ENCODE measurements at regions not wholly inside any gene's neighbourhood (a gene's known extent, or its start where the extent isn't known, plus 50 kb on each side); places are given as distances from the start of the nearest gene placed in this dataset.

DNA sequence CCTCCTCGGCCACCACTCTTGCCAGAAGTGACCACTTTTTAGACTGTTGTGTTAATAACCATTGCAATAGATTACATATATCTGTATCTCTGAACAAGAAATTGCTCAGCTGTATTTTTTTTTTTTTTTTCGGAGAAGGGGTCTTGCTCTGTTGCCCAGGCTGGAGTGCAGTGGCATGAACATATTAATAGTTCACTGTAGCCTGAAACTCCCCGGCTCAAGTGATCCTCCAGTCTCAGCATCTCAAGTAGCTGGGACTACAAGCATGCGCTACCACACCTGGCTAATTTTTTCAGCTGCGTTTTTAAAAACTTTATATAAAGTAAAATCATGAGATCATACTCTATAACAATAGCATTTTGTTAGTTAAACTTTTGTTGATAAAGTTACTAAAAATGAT is 609.0 kb downstream of the ZNF385D start:
- Mint-ChIP-seq H3K27ac (no peak overlapping the region), H3K27me3 (ENCODE audit: low read depth) (no peaks in the 10 kb centered on the region), H3K9me3 (peaks cover 12% of the 10 kb centered on the region), H3K4me3 (no peak overlapping the region), H3K4me1 (no peaks in the 10 kb centered on the region), H3K36me3 (peaks cover 3% of the 10 kb centered on the region)
- TF ChIP-seq, protein P1, sequence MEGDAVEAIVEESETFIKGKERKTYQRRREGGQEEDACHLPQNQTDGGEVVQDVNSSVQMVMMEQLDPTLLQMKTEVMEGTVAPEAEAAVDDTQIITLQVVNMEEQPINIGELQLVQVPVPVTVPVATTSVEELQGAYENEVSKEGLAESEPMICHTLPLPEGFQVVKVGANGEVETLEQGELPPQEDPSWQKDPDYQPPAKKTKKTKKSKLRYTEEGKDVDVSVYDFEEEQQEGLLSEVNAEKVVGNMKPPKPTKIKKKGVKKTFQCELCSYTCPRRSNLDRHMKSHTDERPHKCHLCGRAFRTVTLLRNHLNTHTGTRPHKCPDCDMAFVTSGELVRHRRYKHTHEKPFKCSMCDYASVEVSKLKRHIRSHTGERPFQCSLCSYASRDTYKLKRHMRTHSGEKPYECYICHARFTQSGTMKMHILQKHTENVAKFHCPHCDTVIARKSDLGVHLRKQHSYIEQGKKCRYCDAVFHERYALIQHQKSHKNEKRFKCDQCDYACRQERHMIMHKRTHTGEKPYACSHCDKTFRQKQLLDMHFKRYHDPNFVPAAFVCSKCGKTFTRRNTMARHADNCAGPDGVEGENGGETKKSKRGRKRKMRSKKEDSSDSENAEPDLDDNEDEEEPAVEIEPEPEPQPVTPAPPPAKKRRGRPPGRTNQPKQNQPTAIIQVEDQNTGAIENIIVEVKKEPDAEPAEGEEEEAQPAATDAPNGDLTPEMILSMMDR (IDR thresholded peaks at IDR 0.05; ENCODE audit: unreplicated experiment): no peak
- no peak for DNase-seq (ENCODE audit: low spot score in 2 of 2, unreplicated experiment in 2 of 2)

DNA sequence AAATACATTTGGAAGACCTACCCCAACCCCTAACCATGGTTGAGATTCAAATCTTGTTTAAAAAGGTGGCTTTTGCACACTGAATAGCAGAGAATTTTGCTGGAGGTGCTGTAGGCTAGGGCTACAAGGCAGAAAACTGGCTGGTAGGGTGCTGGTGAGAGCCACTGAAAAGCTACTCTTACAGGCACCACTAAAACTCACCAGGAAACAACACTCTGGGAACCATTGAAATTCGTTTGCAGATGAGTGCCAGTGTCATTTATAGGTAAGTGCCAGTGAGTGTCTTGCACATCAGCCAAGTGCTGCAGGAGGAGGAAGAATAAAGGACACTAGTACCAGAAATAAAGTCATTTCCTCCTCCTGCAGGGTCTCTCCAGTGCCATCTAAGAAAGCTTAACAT is 610.2 kb downstream of the ZNF385D start:
- H3K9me3 Mint-ChIP-seq: peaks cover 12% of the 10 kb centered on the region
- TF ChIP-seq, protein P1 (IDR thresholded peaks at IDR 0.05; ENCODE audit: unreplicated experiment): no peak
- peaks cover 3% of the 10 kb centered on the region for H3K36me3 Mint-ChIP-seq
- DNase-seq (ENCODE audit: low spot score in 2 of 2, unreplicated experiment in 2 of 2): no peak
- H3K4me1 Mint-ChIP-seq: no peaks in the 10 kb centered on the region
- H3K4me3 Mint-ChIP-seq: no peak overlapping the region
- no peaks in the 10 kb centered on the region for H3K27me3 Mint-ChIP-seq (ENCODE audit: low read depth)
- H3K27ac Mint-ChIP-seq: no peak overlapping the region

DNA sequence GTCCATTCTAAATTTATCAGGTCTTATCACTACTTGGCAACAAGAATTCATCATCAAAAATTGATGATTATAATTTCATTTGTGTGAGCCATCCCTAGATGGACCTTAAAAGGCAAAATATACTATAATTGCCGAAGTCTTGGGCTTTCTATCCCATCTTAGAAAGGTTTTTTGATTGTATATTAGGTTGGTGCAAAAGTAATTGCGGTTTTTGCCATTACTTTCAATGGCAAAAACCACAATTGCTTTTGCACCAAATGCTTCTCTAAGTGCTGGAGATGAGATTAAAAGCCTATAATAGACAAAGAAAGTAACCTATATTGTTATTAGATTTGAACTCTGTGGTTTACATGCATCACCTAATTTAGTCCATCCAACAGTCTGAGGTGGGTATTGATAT is 612.9 kb downstream of the ZNF385D start:
- H3K27me3 Mint-ChIP-seq (ENCODE audit: low read depth): no peaks in the 10 kb centered on the region
- no peaks in the 10 kb centered on the region for H3K4me1 Mint-ChIP-seq
- no peaks in the 10 kb centered on the region for H3K36me3 Mint-ChIP-seq
- peaks cover 5% of the 10 kb centered on the region for H3K9me3 Mint-ChIP-seq
- H3K4me3 Mint-ChIP-seq: no peak overlapping the region
- no peak for DNase-seq (ENCODE audit: low spot score in 2 of 2, unreplicated experiment in 2 of 2)
- TF ChIP-seq, protein P1 (IDR thresholded peaks at IDR 0.05; ENCODE audit: unreplicated experiment): no peak
- H3K27ac Mint-ChIP-seq: no peak overlapping the region

DNA sequence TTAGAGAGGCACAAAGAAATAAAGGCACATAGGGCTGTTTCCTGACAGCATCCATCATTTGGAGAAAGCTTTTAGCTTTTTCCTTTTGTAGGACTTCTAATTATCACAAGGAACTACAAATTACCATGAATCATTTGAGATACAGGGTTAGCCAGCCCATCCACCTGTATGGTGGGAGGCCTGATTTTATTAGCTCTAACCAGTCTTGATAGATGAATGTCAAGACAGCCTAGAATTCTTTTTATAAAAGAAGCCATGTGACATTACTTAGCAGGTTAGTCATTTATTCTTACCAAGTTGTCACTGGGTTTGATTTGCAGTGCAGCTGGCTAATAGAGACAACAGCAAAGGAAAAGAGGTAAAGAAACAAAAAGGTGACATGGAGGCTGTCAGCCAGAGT is 618.1 kb downstream of the ZNF385D start:
- DNase-seq (ENCODE audit: low spot score in 2 of 2, unreplicated experiment in 2 of 2): no peak
- H3K4me1 Mint-ChIP-seq: no peaks in the 10 kb centered on the region
- H3K27me3 Mint-ChIP-seq (ENCODE audit: low read depth): no peaks in the 10 kb centered on the region
- no peak overlapping the region for H3K4me3 Mint-ChIP-seq
- no peak overlapping the region for H3K27ac Mint-ChIP-seq
- H3K36me3 Mint-ChIP-seq: peaks cover 1% of the 10 kb centered on the region
- TF ChIP-seq, protein P1 (IDR thresholded peaks at IDR 0.05; ENCODE audit: unreplicated experiment): no peak
- peaks cover 20% of the 10 kb centered on the region for H3K9me3 Mint-ChIP-seq

DNA sequence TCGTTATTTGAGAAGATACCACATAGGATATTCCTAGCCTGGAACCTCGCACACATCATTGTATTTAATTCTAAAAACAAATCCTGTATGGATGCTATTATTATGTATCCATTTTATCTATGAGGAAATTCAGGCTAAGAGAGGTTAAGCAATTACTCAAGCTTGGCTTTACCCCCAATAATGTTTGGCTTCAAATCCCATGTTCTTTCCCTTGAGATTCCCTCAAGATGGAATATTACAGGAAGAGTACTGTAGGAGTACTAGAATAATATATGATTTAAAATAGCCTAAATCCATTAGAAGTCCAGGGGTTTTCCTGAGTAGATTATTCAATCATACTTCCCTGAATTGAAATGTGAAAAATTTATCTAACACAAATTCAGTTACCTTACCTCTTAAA is 630.2 kb downstream of the ZNF385D start:
- Mint-ChIP-seq H3K27ac (no peak overlapping the region), H3K9me3 (peaks cover 11% of the 10 kb centered on the region), H3K4me1 (no peaks in the 10 kb centered on the region), H3K4me3 (no peak overlapping the region), H3K36me3 (no peaks in the 10 kb centered on the region), H3K27me3 (ENCODE audit: low read depth) (no peaks in the 10 kb centered on the region)
- TF ChIP-seq, protein P1 (IDR thresholded peaks at IDR 0.05; ENCODE audit: unreplicated experiment): no peak
- DNase-seq (ENCODE audit: low spot score in 2 of 2, unreplicated experiment in 2 of 2): no peak

DNA sequence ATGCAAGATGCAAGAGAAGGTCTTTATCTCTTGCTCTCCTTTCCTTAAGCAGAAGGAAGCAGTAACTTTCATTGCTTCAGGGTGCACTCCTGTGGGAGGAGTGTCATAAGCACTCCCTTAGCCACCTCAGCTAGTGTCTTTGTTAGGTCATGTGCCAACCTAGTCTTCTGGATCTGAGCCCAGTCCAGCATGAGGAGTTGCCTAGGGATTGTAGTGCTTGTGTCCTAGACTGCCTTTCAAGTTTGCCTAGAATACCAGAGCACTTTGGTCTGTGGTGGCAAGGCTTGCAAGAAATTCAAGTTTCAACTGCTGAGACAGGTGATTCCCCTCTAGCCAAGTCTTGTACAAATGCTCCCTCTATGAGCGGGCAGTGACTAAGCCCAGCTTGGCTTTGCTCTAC is 633.6 kb downstream of the ZNF385D start:
- Mint-ChIP-seq H3K27me3 (ENCODE audit: low read depth) (no peaks in the 10 kb centered on the region), H3K4me3 (no peak overlapping the region), H3K27ac (no peak overlapping the region), H3K9me3 (peaks cover 39% of the 10 kb centered on the region), H3K36me3 (peaks cover 2% of the 10 kb centered on the region), H3K4me1 (no peaks in the 10 kb centered on the region)
- DNase-seq (ENCODE audit: low spot score in 2 of 2, unreplicated experiment in 2 of 2): no peak
- TF ChIP-seq, protein P1 (IDR thresholded peaks at IDR 0.05; ENCODE audit: unreplicated experiment): no peak

Data from mesothelial cell of epicardium (in vitro differentiated cells).